GM19468 (cell line): ENCODE measurements at regions not wholly inside any gene's neighbourhood (a gene's known extent, or its start where the extent isn't known, plus 50 kb on each side); places are given as distances from the start of the nearest gene placed in this dataset.

Experiments used
- ATAC-seq: cut with Tn5 transposase; IDR thresholded peaks from one replicate; pipeline ENCODE4 v1.9.1; 2021; ENCODE audit warnings: mild to moderate bottlenecking, moderate library complexity, moderate number of reproducible peaks; ENCODE audit not compliant: unreplicated experiment; ENCODE audit errors: extremely low read depth

GRCh38 chr6:165091121-165091785 lies 218.2 kb downstream of the C6orf118 start:
- ATAC-seq, result no peak

GRCh38 chr6:165090242-165090641 lies 219.2 kb downstream of the C6orf118 start:
- ATAC-seq, result no peak

GRCh38 chr6:165086814-165087213 lies 222.6 kb downstream of the C6orf118 start:
- ATAC-seq, result no peak

GRCh38 chr6:165082636-165083035 lies 226.8 kb downstream of the C6orf118 start:
- ATAC-seq, result no peak

GRCh38 chr6:165081944-165082532 lies 227.4 kb downstream of the C6orf118 start:
- no peak for ATAC-seq

GRCh38 chr6:165077876-165078275 lies 231.5 kb downstream of the C6orf118 start:
- no peak for ATAC-seq

- no peak for ATAC-seq
Measured at GRCh38 chr6:165071906-165072305, 237.5 kb downstream of the C6orf118 start.

GRCh38 chr6:165060720-165061119 lies 248.7 kb downstream of the C6orf118 start:
- no peak for ATAC-seq

GRCh38 chr6:165059032-165059431 lies 250.4 kb downstream of the C6orf118 start:
- no peak for ATAC-seq

- no peak for ATAC-seq
Measured at GRCh38 chr6:165056292-165056691, 253.1 kb downstream of the C6orf118 start.

GRCh38 chr6:165055231-165055630 lies 254.2 kb downstream of the C6orf118 start:
- no peak for ATAC-seq

- ATAC-seq, result no peak
Measured at GRCh38 chr6:165052561-165053480, 256.6 kb downstream of the C6orf118 start.

- no peak for ATAC-seq
Measured at GRCh38 chr6:165049362-165049761, 260.0 kb downstream of the C6orf118 start.

GRCh38 chr6:165047952-165048351 lies 261.5 kb downstream of the C6orf118 start:
- ATAC-seq, result no peak

- ATAC-seq, result no peak
Measured at GRCh38 chr6:165045631-165046030, 263.8 kb downstream of the C6orf118 start.

GRCh38 chr6:165042912-165043311 lies 266.5 kb downstream of the C6orf118 start:
- no peak for ATAC-seq

GRCh38 chr6:165040440-165040839 lies 269.0 kb downstream of the C6orf118 start:
- no peak for ATAC-seq

GRCh38 chr6:165034271-165034741 lies 275.1 kb downstream of the C6orf118 start:
- no peak for ATAC-seq

GRCh38 chr6:165031502-165031901 lies 277.9 kb downstream of the C6orf118 start:
- no peak for ATAC-seq

GRCh38 chr6:165025040-165025439 lies 284.4 kb downstream of the C6orf118 start:
- no peak for ATAC-seq

GRCh38 chr6:165019681-165020080 lies 289.7 kb downstream of the C6orf118 start:
- ATAC-seq, result no peak
